B cell (primary cell): ENCODE measurements at regions not wholly inside any gene's neighbourhood (a gene's known extent, or its start where the extent isn't known, plus 50 kb on each side); places are given as distances from the start of the nearest gene placed in this dataset.

Experiments
- ATAC-seq: fragments of 200-7000 bp; cut with Tn5 transposase; one replicate; pipeline ENCODE4 v1.10.0; 2021; ENCODE audit warnings: low read depth, mild to moderate bottlenecking, moderate number of reproducible peaks, moderate library complexity
- CTCF ChIA-PET: fragments of 350-600 bp; sonication (Branson Sonifier 250); formaldehyde crosslinking; loops from one replicate; lab custom pipeline; 2021; ENCODE audit warnings: antibody characterized with exemption, inconsistent platforms; lab: Charles Lee
- POLR2A ChIA-PET: fragments of 350-600 bp; sonication (Branson Sonifier 250); formaldehyde crosslinking; loops from one replicate; lab custom pipeline; 2021; ENCODE audit warnings: antibody characterized with exemption; lab: Charles Lee
- DNase-seq: peaks from one replicate; pipeline ENCODE4 v3.0.0; 2013
- H2AFZ ChIP-seq: 2 replicates; pipeline ENCODE4 v1.6.1; 2012; ENCODE audit warnings: mild to moderate bottlenecking, low read depth, low read length; ENCODE audit not compliant: insufficient read depth, poor library complexity, severe bottlenecking
- H3K27ac ChIP-seq, 2 donors: 1 replicate in 1 of 2; 2 replicates in 1 of 2; pipeline ENCODE4 v1.5.1; 2012 to 2013; ENCODE audit warnings: low read length in 2 of 2, mild to moderate bottlenecking in 2 of 2, moderate library complexity in 1 of 2
- H3K27me3 ChIP-seq, 4 experiments: fragments of 200-600 bp in 1 of 4; sonication (generic) in 1 of 4; replicated peaks in 1 of 4; 1 replicate in 2 of 4; 2 replicates in 2 of 4; pipeline versions ENCODE4 v1.6.1 to v1.7.0; 2013 to 2016; ENCODE audit warnings: low read length in 3 of 4, mild to moderate bottlenecking in 2 of 4, mixed read lengths in 1 of 4, moderate library complexity in 1 of 4; ENCODE audit not compliant: insufficient read depth in 4 of 4, control insufficient read depth in 3 of 4; ENCODE audit errors: control extremely low read depth in 1 of 4
- H3K36me3 ChIP-seq, 2 experiments: replicated peaks in 1 of 2; 1 replicate in 1 of 2; 2 replicates in 1 of 2; pipeline versions ENCODE4 v1.6.1 to v1.7.1; 2013; ENCODE audit warnings: low read length in 1 of 2; ENCODE audit not compliant: insufficient read depth in 2 of 2, control insufficient read depth in 1 of 2; ENCODE audit errors: control extremely low read depth in 1 of 2, extremely low read depth in 1 of 2
- H3K4me1 ChIP-seq, 2 donors: fragments of 200-600 bp in 1 of 2; sonication (generic) in 1 of 2; 1 replicate in 1 of 2; 2 replicates in 1 of 2; pipeline versions ENCODE4 v1.5.1 to v1.6.1; 2013 to 2017; ENCODE audit warnings: low read length in 2 of 2; ENCODE audit not compliant: control insufficient read depth in 2 of 2, insufficient read depth in 2 of 2
- H3K4me2 ChIP-seq: replicated peaks from 2 replicates; pipeline ENCODE3; 2012; ENCODE audit warnings: mild to moderate bottlenecking, low read depth, low read length; ENCODE audit not compliant: poor library complexity, severe bottlenecking
- H3K4me3 ChIP-seq, 5 experiments: fragments of 200-600 bp in 1 of 5; sonication (generic) in 1 of 5; 1 replicate in 3 of 5; 2 replicates in 2 of 5; pipeline versions ENCODE4 v1.5.1 to v1.7.0; 2011 to 2016; ENCODE audit warnings: low read length in 4 of 5, mild to moderate bottlenecking in 4 of 5, low read depth in 2 of 5, control low read depth in 1 of 5, moderate library complexity in 1 of 5; ENCODE audit not compliant: insufficient read depth in 1 of 5; ENCODE audit errors: control extremely low read depth in 1 of 5, extremely low read depth in 1 of 5
- H3K79me2 ChIP-seq: fragments of 200-600 bp; sonication (generic); one replicate; pipeline ENCODE4 v1.6.0; 2016; ENCODE audit warnings: low read length; ENCODE audit not compliant: control insufficient read depth, insufficient read depth
- H3K9ac ChIP-seq: fragments of 200-600 bp; sonication (generic); 2 replicates; pipeline ENCODE4 v1.6.1; 2017; ENCODE audit warnings: mild to moderate bottlenecking, low read length, moderate library complexity
- H3K9me3 ChIP-seq, 3 donors: one replicate each; pipeline versions ENCODE4 v1.6.1 to v1.7.1; 2013; ENCODE audit warnings: low read length in 2 of 3; ENCODE audit not compliant: control insufficient read depth in 2 of 3, insufficient read depth in 1 of 3; ENCODE audit errors: control extremely low read depth in 1 of 3
- H4K20me1 ChIP-seq: 2 replicates; pipeline ENCODE4 v1.6.0; 2012; ENCODE audit warnings: mild to moderate bottlenecking, low read length; ENCODE audit not compliant: insufficient read depth, control insufficient read depth, poor library complexity, severe bottlenecking
- H3K27ac Mint-ChIP-seq: one replicate; pipeline ENCODE4 v1.8.0; 2021; ENCODE audit warnings: mixed read lengths
- H3K27me3 Mint-ChIP-seq: one replicate; pipeline ENCODE4 v1.8.0; 2021; ENCODE audit warnings: mixed read lengths
- H3K4me1 Mint-ChIP-seq: one replicate; pipeline ENCODE4 v1.8.0; 2021; ENCODE audit warnings: mixed read lengths
- H3K4me3 Mint-ChIP-seq: one replicate; pipeline ENCODE4 v1.8.0; 2021; ENCODE audit warnings: mixed read lengths
- H3K9me3 Mint-ChIP-seq: one replicate; pipeline ENCODE4 v1.8.0; 2022; ENCODE audit warnings: mixed read lengths; ENCODE audit not compliant: insufficient read depth
- CTCF ChIP-seq: fragments of 200-600 bp; IDR thresholded peaks from one replicate; pipeline ENCODE4 v1.8.0; 2022; ENCODE audit warnings: antibody characterized with exemption, mild to moderate bottlenecking
- EZH2 ChIP-seq: IDR thresholded peaks from 2 replicates; pipeline ENCODE4 v1.6.1; 2012; ENCODE audit warnings: borderline replicate concordance, low read depth, mild to moderate bottlenecking, moderate library complexity, low read length; ENCODE audit not compliant: insufficient read depth, poor library complexity, severe bottlenecking
- WGBS: methylation state at CpG from one replicate; pipeline ENCODE4 v1.1.5; 2013; ENCODE audit warnings: missing lambda C conversion rate; ENCODE audit not compliant: insufficient coverage; 5-methylcytosine and 5-hydroxymethylcytosine counted together
- intact Hi-C: fragments of 100-400 bp; cut with micrococcal nuclease; formaldehyde crosslinking; loops from one replicate; pipeline ENCODE4 v1.10.0; 2022

GRCh38 chr5:125189531-125189941 lies 443.1 kb upstream of the ZNF608 start:
- Mint-ChIP-seq H3K27ac (no peak overlapping the region), H3K4me1 (peaks cover 28% of the 10 kb centered on the region), H3K9me3 (no peaks in the 10 kb centered on the region), H3K27me3 (no peaks in the 10 kb centered on the region), H3K4me3 (no peak overlapping the region)
- no peaks in the 10 kb centered on the region for H4K20me1 ChIP-seq
- H3K27me3 ChIP-seq: no peaks in the 10 kb centered on the region
- H3K79me2 ChIP-seq: no peaks in the 10 kb centered on the region
- no peak for DNase-seq
- WGBS: no CpG with 5 or more reads among the region's 1 CpG
- ATAC-seq: no peak
- H2AFZ ChIP-seq: no peak overlapping the region
- H3K4me1 ChIP-seq: peaks cover 18 to 20% of the 10 kb centered on the region in 2 donors
- no peak overlapping the region for H3K9ac ChIP-seq
- TF ChIP-seq EZH2 (no peak), CTCF (no peak)
- H3K4me3 ChIP-seq: no peak overlapping the region
- ChIA-PET CTCF (no interaction called here), POLR2A (no interaction called here)
- H3K27ac ChIP-seq: no peak overlapping the region
- peaks cover 0 to 3% (median 0%) of the 10 kb centered on the region in 3 donors for H3K9me3 ChIP-seq
- no peaks in the 10 kb centered on the region for H3K36me3 ChIP-seq
- intact Hi-C loops: no loop called here
- no peak overlapping the region for H3K4me2 ChIP-seq

GRCh38 chr5:125190232-125191087 lies 444.0 kb upstream of the ZNF608 start:
- CTCF ChIA-PET: interaction anchor here (1.6 kb wide), 1 partner anchor 11 kb away, joined by 6 read pairs; no protein-coding TSS in a partner anchor
- 79% methylated on average over 3 of the region's 9 CpGs for WGBS
- no peak overlapping the region for H3K4me2 ChIP-seq

More at GRCh38 chr5:125190232-125191087, 444.0 kb upstream of the ZNF608 start:
- Histone ChIP-seq H4K20me1 (no peaks in the 10 kb centered on the region), H3K79me2 (no peaks in the 10 kb centered on the region), H3K9ac (no peak overlapping the region), H3K36me3 (no peaks in the 10 kb centered on the region), H3K4me1 (peaks cover 18 to 20% of the 10 kb centered on the region in 2 donors), H3K27ac (no peak overlapping the region), H3K27me3 (no peaks in the 10 kb centered on the region), H3K9me3 (no peaks in the 10 kb centered on the region), H2AFZ (no peak overlapping the region), H3K4me3 (no peak overlapping the region)
- no peaks in the 10 kb centered on the region for H3K27me3 Mint-ChIP-seq
- ATAC-seq (no peak), DNase-seq (no peak)
- H3K4me1 Mint-ChIP-seq: peaks cover 28% of the 10 kb centered on the region
- H3K9me3 Mint-ChIP-seq: no peaks in the 10 kb centered on the region
- intact Hi-C loops: no loop called here
- H3K27ac Mint-ChIP-seq: no peak overlapping the region
- POLR2A ChIA-PET: no interaction called here
- no peak overlapping the region for H3K4me3 Mint-ChIP-seq
- TF ChIP-seq CTCF (no peak), EZH2 (no peak)
